ENCODE measurements at regions not wholly inside any gene's neighbourhood (a gene's known extent, or its start where the extent isn't known, plus 50 kb on each side); places are given as distances from the start of the nearest gene placed in this dataset.
"Not testable (repeated sequence)": the region's sequence is repeated elsewhere in the genome, so short reads cannot be mapped to it uniquely, and the experiment has no call there.

- ATAC-seq (replicated peaks); H3K27me3 Mint-ChIP-seq; DNase-seq; H3K36me3 Mint-ChIP-seq; H3K9me3 Mint-ChIP-seq; H3K4me1 Mint-ChIP-seq; H3K4me3 Mint-ChIP-seq; H3K27ac Mint-ChIP-seq: not testable (repeated sequence)
Observed at GRCh38 chrX:63145526-63145925, 205.6 kb downstream of the SPIN4 start.

GRCh38 chrX:63142588-63142987 lies 208.5 kb downstream of the SPIN4 start:
- not testable (repeated sequence) for H3K4me1 Mint-ChIP-seq; DNase-seq; H3K27me3 Mint-ChIP-seq; H3K36me3 Mint-ChIP-seq; H3K27ac Mint-ChIP-seq; H3K4me3 Mint-ChIP-seq; H3K9me3 Mint-ChIP-seq; ATAC-seq (replicated peaks)

GRCh38 chrX:63135859-63136258 lies 215.3 kb downstream of the SPIN4 start:
- H3K27me3 Mint-ChIP-seq; H3K4me3 Mint-ChIP-seq; H3K27ac Mint-ChIP-seq; ATAC-seq (replicated peaks); H3K9me3 Mint-ChIP-seq; H3K4me1 Mint-ChIP-seq; DNase-seq; H3K36me3 Mint-ChIP-seq: not testable (repeated sequence)

GRCh38 chrX:63128509-63128908 lies 222.6 kb downstream of the SPIN4 start:
- H3K36me3 Mint-ChIP-seq = no peaks in the 10 kb centered on the region
- no peak overlapping the region for H3K27ac Mint-ChIP-seq
- no peak overlapping the region for H3K4me3 Mint-ChIP-seq
- ATAC-seq (replicated peaks) (peak; percentile 56 to 88), DNase-seq (peak; percentile 28)
- H3K27me3 Mint-ChIP-seq = no peaks in the 10 kb centered on the region
- no peaks in the 10 kb centered on the region for H3K9me3 Mint-ChIP-seq
- H3K4me1 Mint-ChIP-seq = no peaks in the 10 kb centered on the region

- ATAC-seq (replicated peaks) = no peak
- no peak overlapping the region for H3K4me3 Mint-ChIP-seq
- peaks cover 0 to 4% of the 10 kb centered on the region in 2 donors for H3K9me3 Mint-ChIP-seq
Observed at GRCh38 chrX:63115196-63115595, 235.9 kb downstream of the SPIN4 start.

GRCh38 chrX:63101879-63102620 lies 249.1 kb downstream of the SPIN4 start:
- no peak overlapping the region for H3K4me3 Mint-ChIP-seq
- no peak for ATAC-seq (replicated peaks)
- DNase-seq = no peak
- H3K36me3 Mint-ChIP-seq = no peaks in the 10 kb centered on the region
- peaks cover 4% of the 10 kb centered on the region in 2 donors for H3K9me3 Mint-ChIP-seq
- H3K27ac Mint-ChIP-seq = no peak overlapping the region
- peaks cover 0 to 3% of the 10 kb centered on the region in 2 donors for H3K27me3 Mint-ChIP-seq
- H3K4me1 Mint-ChIP-seq = no peaks in the 10 kb centered on the region

More at GRCh38 chrX:63115196-63115595, 235.9 kb downstream of the SPIN4 start:
- Mint-ChIP-seq H3K36me3 (no peaks in the 10 kb centered on the region), H3K27me3 (no peaks in the 10 kb centered on the region), H3K27ac (no peak overlapping the region), H3K4me1 (no peaks in the 10 kb centered on the region)
- DNase-seq = no peak

GRCh38 chrX:63058204-63058603 lies 292.9 kb downstream of the SPIN4 start:
- DNase-seq = no peak
- H3K4me3 Mint-ChIP-seq = no peak overlapping the region
- no peaks in the 10 kb centered on the region for H3K9me3 Mint-ChIP-seq
- H3K36me3 Mint-ChIP-seq = no peaks in the 10 kb centered on the region
- H3K27me3 Mint-ChIP-seq = no peaks in the 10 kb centered on the region
- no peaks in the 10 kb centered on the region for H3K4me1 Mint-ChIP-seq
- H3K27ac Mint-ChIP-seq = no peak overlapping the region
- ATAC-seq (replicated peaks) = no peak

GRCh38 chrX:63050225-63050624 lies 300.9 kb downstream of the SPIN4 start:
- Mint-ChIP-seq H3K27ac (no peak overlapping the region), H3K27me3 (peaks cover 0 to 3% of the 10 kb centered on the region in 2 donors), H3K4me3 (no peak overlapping the region), H3K36me3 (no peaks in the 10 kb centered on the region), H3K4me1 (no peaks in the 10 kb centered on the region), H3K9me3 (no peaks in the 10 kb centered on the region)
- no peak for DNase-seq
- ATAC-seq (replicated peaks) = peak in 1 of 2 donors; percentile 56

GRCh38 chrX:63032811-63033210 lies 318.3 kb downstream of the SPIN4 start:
- H3K27me3 Mint-ChIP-seq = no peaks in the 10 kb centered on the region
- no peak overlapping the region for H3K4me3 Mint-ChIP-seq
- H3K27ac Mint-ChIP-seq = no peak overlapping the region
- no peak for ATAC-seq (replicated peaks)
- no peak for DNase-seq
- H3K36me3 Mint-ChIP-seq = no peaks in the 10 kb centered on the region
- peaks cover 0 to 12% of the 10 kb centered on the region in 2 donors for H3K9me3 Mint-ChIP-seq
- no peaks in the 10 kb centered on the region for H3K4me1 Mint-ChIP-seq

GRCh38 chrX:63013549-63013948 lies 337.6 kb downstream of the SPIN4 start:
- Mint-ChIP-seq H3K4me3 (no peak overlapping the region), H3K27me3 (no peaks in the 10 kb centered on the region), H3K36me3 (no peaks in the 10 kb centered on the region), H3K27ac (no peak overlapping the region), H3K4me1 (no peaks in the 10 kb centered on the region), H3K9me3 (peaks cover 3 to 4% of the 10 kb centered on the region in 2 donors)
- DNase-seq (no peak), ATAC-seq (replicated peaks) (no peak)

GRCh38 chrX:63012574-63012973 lies 338.6 kb downstream of the SPIN4 start:
- no peak overlapping the region for H3K4me3 Mint-ChIP-seq
- ATAC-seq (replicated peaks) (no peak), DNase-seq (no peak)
- H3K27ac Mint-ChIP-seq = no peak overlapping the region
- no peaks in the 10 kb centered on the region for H3K27me3 Mint-ChIP-seq
- H3K9me3 Mint-ChIP-seq = peaks cover 3 to 4% of the 10 kb centered on the region in 2 donors
- H3K4me1 Mint-ChIP-seq = no peaks in the 10 kb centered on the region
- H3K36me3 Mint-ChIP-seq = no peaks in the 10 kb centered on the region

- H3K27me3 Mint-ChIP-seq; H3K4me1 Mint-ChIP-seq; H3K36me3 Mint-ChIP-seq; DNase-seq; H3K27ac Mint-ChIP-seq; H3K4me3 Mint-ChIP-seq; ATAC-seq (replicated peaks): not testable (repeated sequence)
- H3K9me3 Mint-ChIP-seq = peaks cover 3 to 14% of the 10 kb centered on the region in 2 donors
Observed at GRCh38 chrX:63000196-63000595, 350.9 kb downstream of the SPIN4 start.

All from stimulated activated naive B cell treated with anti-CD40 and anti-IgM and Interleukin-4, amounts not matched to agents 10 μg/mL and 1 μg/mL and 100 μg/mL, for 72 hours (primary cell).